CD4-positive, alpha-beta T cell treated with Interleukin-2 at 100 ng/mL for 4 hours (primary cell): ENCODE measurements at regions not wholly inside any gene's neighbourhood (a gene's known extent, or its start where the extent isn't known, plus 50 kb on each side); places are given as distances from the start of the nearest gene placed in this dataset.
"Not testable (repeated sequence)": the region's sequence is repeated elsewhere in the genome, so short reads cannot be mapped to it uniquely, and the experiment has no call there.

Experiments used
- DNase-seq: peaks from one replicate; pipeline ENCODE4 v3.0.0-alpha.2; 2020; ENCODE audit warnings: low spot score

DNA sequence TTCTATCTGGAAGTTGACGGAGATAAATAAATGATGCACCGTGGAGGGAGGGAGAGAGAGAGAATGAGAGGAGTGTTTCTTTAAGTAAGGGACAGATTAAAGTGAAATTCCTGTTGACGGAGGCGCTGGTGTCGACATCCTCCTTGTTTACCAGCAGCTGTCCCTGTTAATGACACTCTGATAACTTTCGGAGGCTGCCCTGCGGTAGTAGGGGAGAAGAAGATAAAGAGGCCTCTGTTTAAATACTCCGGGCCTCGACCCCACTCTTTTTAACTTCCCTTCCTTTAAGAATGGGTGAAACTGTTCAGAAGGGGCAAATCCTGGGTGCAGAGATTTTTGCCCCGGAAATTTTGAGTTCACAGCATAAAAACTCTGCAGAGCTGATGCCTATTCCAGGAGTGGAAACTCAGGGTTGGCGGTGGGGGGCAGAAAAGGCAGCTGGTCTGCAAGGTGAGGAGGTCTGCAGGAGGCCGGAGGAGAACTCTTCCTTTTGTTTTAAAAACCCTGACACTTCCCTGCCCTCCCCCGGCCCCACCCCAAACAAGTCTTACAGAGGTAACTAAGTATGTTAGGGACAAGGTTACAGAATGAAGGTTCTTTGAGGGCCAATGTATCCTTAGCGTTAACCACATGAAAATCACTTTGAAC is 276.6 kb upstream of the NR2F2 start:
- DNase-seq = no peak

DNA sequence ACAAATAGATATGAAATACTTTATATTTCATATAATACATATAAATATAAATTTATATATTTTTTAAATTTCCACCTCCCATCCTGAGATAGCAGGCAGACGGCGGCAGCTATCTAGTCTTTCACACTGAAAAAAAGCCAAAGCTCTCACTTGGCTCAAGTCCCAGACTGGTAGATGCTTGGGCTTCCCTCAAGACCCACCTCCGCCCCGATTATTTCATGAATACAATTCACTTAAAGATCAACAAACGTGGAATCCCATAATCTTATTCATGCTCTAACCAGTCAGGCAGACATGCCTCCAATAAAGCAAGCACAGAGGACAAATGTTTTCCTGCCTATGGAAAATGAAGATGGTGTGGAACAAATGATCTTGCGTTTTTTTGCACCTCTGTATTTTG is 275.9 kb upstream of the NR2F2 start:
- no peak for DNase-seq

DNA sequence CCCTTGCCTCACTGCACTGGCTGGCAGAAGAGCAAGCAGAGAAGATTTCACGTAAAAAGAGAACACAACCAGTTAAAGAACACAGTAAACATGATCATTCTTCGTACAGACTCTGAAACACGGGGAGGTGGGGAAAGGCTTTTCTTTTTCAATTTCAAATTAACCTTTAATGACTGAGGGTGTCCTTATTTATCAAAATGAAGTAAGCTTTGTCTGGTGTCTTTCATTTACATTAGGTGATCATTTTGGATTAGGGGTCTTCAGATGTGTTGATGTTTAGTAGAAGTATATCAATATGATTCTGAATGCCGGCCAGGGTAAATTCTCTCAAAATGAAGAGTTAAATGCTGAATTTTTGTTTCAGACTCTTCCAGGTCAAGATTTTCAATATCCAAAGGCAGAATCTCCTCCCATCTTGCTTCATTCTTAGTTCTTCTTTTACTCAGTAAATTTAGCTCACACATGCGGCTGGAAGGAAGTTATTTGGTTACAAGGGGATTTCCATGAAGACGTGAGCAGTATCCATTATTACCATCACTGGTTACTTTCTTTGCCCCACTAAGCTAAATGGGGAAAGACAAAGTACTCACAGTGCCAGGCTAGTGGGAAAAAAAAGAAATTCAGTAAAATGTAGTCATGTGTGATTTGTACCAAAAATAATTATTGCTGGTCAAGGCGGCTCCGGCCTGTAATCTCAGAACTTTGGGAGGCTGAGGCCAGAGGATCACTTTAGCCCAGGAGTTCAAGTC is 272.2 kb upstream of the NR2F2 start:
- no peak for DNase-seq

DNA sequence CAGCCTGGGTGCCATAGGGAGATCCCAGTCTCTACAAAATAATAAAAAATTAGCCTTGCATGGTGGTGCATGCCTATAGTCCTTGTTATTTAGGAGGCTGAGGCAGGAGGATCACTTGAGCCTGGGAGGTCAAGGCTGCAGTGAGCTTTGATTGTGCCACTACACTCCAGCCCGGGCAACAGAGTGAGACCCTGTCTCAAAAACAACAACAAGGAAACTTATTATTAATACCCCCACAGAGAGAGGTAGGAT is 271.7 kb upstream of the NR2F2 start:
- not testable (repeated sequence) for DNase-seq

GRCh38 chr15:96060591-96060990 is 269.9 kb upstream of the NR2F2 start:
- DNase-seq = not testable (repeated sequence)

- no peak for DNase-seq
These were observed 266.1 kb upstream of the NR2F2 start for GRCh38 chr15:96064351-96064756.

- no peak for DNase-seq
These were observed 264.4 kb upstream of the NR2F2 start for GRCh38 chr15:96066126-96066525.

DNA sequence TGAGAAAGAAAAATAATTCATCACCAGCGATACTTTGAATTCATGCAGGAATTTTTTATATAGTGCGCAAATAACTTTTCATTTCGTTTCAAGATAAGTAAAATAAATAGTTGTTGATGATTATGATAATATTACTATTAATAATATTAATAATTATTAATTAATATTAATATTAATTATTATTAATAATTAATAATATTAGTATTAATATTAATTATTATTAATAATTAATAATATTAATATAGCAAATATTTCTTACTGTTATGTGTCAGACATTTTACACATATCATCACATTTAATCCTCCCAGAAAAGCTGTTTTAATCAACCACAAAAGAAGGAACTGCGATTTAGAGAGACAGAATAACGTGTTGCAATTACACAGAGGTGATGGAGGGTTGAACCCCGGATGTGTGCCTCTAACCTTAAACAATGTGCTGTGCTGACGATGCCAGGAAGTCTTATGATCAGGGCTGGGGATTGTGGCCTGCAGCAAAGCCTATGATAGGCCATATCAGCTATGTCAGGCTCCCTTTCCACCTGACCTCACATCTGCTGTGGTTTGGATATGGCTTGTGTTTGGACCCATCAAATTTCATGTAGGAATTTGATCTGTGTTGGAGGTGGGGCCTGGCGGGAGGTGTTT is 263.5 kb upstream of the NR2F2 start:
- DNase-seq = no peak

GRCh38 chr15:96067677-96068076 is 262.8 kb upstream of the NR2F2 start:
- DNase-seq = no peak

DNA sequence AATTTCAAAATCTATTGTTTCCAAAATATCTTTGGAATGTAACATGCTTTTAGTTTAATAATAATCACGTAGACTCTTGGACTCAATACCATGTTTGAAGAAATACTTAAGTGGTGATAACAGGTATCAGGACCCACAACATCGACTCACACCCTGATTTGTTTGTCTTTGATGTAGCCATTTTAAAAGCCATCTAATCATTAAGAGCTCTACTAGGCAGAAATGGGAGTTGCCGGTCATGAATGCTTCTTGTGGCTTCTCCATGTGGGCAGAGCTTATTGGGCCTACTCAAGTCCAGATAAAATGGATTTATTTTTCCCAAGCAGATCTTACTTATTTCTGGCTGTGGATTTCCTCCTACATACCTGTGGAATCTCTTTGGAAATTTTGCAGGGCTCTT is 261.6 kb upstream of the NR2F2 start:
- DNase-seq = no peak

- DNase-seq = no peak
These were observed 259.9 kb upstream of the NR2F2 start for GRCh38 chr15:96070636-96071035.

DNA sequence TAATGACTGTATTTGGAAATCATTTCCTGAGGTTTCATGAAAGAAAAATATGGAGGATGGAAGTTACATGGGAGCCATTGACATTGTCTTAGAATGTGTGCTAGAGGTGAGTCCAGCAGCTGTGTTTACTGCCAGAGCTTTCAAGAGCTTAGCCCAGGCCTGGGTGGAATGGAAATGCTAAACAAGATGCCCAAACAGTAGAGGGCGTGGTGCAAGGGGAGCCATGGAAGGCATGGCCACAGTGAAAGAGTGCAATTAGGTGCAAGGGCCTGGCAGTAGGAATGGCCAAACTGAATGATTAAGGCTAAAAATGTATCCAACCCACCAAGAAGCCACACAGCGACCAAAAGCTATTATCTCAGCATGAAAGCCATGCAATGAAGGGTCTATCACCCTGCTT is 257.7 kb upstream of the NR2F2 start:
- DNase-seq = no peak

- no peak for DNase-seq
These were observed 256.6 kb upstream of the NR2F2 start for GRCh38 chr15:96073908-96074307.

- no peak for DNase-seq
These were observed 254.6 kb upstream of the NR2F2 start for GRCh38 chr15:96075895-96076294.

- no peak for DNase-seq
These were observed 254.2 kb upstream of the NR2F2 start for GRCh38 chr15:96076350-96076749.

DNA sequence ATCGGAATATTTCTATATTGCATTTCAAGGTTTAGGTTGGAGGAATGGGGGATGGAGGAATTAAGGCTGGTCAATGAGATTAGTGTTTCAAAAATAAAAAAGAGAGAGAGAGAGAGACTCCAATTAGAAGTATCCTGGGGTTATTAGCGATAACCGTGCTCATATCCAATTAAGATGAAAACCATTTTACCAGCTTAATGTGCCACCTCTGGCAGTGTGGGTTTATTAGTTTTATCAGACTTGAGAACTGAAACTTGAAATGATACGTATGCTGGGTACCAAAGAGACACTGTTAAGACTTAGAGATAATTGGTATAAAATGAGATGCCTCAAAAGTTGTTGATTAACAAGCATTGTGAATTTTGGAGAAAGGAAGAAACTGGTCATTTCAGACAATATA is 251.5 kb upstream of the NR2F2 start:
- DNase-seq = no peak

- no peak for DNase-seq
These were observed 250.6 kb upstream of the NR2F2 start for GRCh38 chr15:96079882-96080281.

DNA sequence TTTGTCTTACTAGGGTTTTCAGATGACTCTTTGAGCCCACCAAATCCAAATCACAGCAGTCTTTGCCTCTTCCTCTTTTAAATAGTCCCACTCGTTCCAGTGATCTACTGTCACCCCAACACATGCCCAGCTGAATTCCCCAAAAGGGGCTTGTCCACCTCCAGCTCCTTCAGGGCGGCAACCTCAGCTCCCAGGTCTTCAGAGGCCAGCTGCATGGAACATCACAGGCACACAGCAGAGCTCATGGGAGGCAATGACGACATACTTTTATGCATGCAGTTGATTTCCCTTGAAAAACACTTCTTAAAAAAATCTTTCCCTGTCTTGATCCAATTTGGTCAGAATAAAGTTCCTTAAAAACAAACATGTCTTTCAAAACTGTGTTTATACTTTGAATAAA is 244.3 kb upstream of the NR2F2 start:
- DNase-seq = no peak

- DNase-seq = no peak
These were observed 243.2 kb upstream of the NR2F2 start for GRCh38 chr15:96087180-96087884.

- DNase-seq = no peak
These were observed 241.8 kb upstream of the NR2F2 start for GRCh38 chr15:96088650-96089049.

GRCh38 chr15:96089405-96090058 is 241.0 kb upstream of the NR2F2 start:
- no peak for DNase-seq

GRCh38 chr15:96092186-96092585 is 238.3 kb upstream of the NR2F2 start:
- DNase-seq = no peak

- no peak for DNase-seq
These were observed 237.4 kb upstream of the NR2F2 start for GRCh38 chr15:96093063-96093462.
